ENCODE measurements at regions not wholly inside any gene's neighbourhood (a gene's known extent, or its start where the extent isn't known, plus 50 kb on each side); places are given as distances from the start of the nearest gene placed in this dataset.

GRCh38 chr18:47333926-47334635, 82.6 kb upstream of the SKOR2 start:
- Histone ChIP-seq H3K9ac (ENCODE audit: insufficient read depth in 1 of 2, low read depth in 2 of 2, low read length in 2 of 2) (no peak overlapping the region), H3K4me2 (ENCODE audit: insufficient read depth, low read length) (no peak overlapping the region), H3K36me3 (ENCODE audit: control insufficient read depth, insufficient read depth, low read length) (no peaks in the 10 kb centered on the region), H3K79me2 (ENCODE audit: control insufficient read depth, insufficient read depth, low read length) (no peaks in the 10 kb centered on the region), H3K9me1 (ENCODE audit: control insufficient read depth, insufficient read depth, low read length) (no peaks in the 10 kb centered on the region), H4K20me1 (replicated peaks; ENCODE audit: control insufficient read depth, insufficient read depth, low read length) (no peaks in the 10 kb centered on the region; the same call in 1 of the 2 replicates), H2AFZ (ENCODE audit: low read depth, low read length) (no peak overlapping the region), H3K4me1 (replicated peaks in 1 of 2; ENCODE audit: control insufficient read depth in 2 of 2, insufficient read depth in 2 of 2, low read length in 2 of 2) (no peaks in the 10 kb centered on the region), H3K27me3 (ENCODE audit: control insufficient read depth in 2 of 2, insufficient read depth in 2 of 2, low read length in 2 of 2) (no peaks in the 10 kb centered on the region), H3K9me3 (replicated peaks; ENCODE audit: control insufficient read depth, insufficient read depth, low read depth, low read length) (no peaks in the 10 kb centered on the region), H3K4me3 (no peak overlapping the region), H3K27ac (ENCODE audit: extremely low read depth, low read depth, low read length) (no peak overlapping the region)
- DNase-seq (ENCODE audit: extremely low read depth in 1 of 4, low spot score in 3 of 4): no peak
- FAIRE-seq: no peak
- CTCF ChIA-PET (ENCODE audit: low intra/inter-chr PET ratio): no interaction called here
- in situ Hi-C loops (cut with MboI): no loop called here
- WGBS (ENCODE audit: insufficient coverage, low coverage, missing lambda C conversion rate): 1% methylated on average over 10 of the region's 12 CpGs
- POLR2A ChIA-PET: no interaction called here
- BruUV-seq (replicated peaks): no TSS peak
- ATAC-seq: no peak
- intact Hi-C loops (cut with micrococcal nuclease): no loop called here
- TF ChIP-seq ZZZ3 (IDR thresholded peaks at IDR 0.05) (no peak), GTF2B (IDR thresholded peaks at IDR 0.05; ENCODE audit: extremely low read depth, insufficient read length) (no peak), KAT7 (CRISPR knock-in tag; IDR thresholded peaks at IDR 0.05; ENCODE audit: borderline replicate concordance) (no peak), ZNF830 (CRISPR knock-in tag; IDR thresholded peaks at IDR 0.05) (no peak), SMARCB1 (IDR thresholded peaks at IDR 0.05; ENCODE audit: insufficient read length, low read depth) (no peak), TFE3 (CRISPR knock-in tag; IDR thresholded peaks at IDR 0.05) (no peak), ESRRB (CRISPR knock-in tag; IDR thresholded peaks at IDR 0.05; ENCODE audit: borderline replicate concordance) (no peak), SREBF2 (CRISPR knock-in tag; IDR thresholded peaks at IDR 0.05) (no peak), RFX7 (CRISPR knock-in tag; IDR thresholded peaks at IDR 0.05) (no peak), KDM2B (CRISPR knock-in tag; IDR thresholded peaks at IDR 0.05) (no peak), KAT2B (IDR thresholded peaks at IDR 0.05; ENCODE audit: low read depth, low read length) (no peak), DLX4 (CRISPR knock-in tag; IDR thresholded peaks at IDR 0.05) (no peak)

All from K562 (cell line).